C1 segment of cervical spinal cord (tissue), 14 donors: ENCODE measurements at regions not wholly inside any gene's neighbourhood (a gene's known extent, or its start where the extent isn't known, plus 50 kb on each side); places are given as distances from the start of the nearest gene placed in this dataset.
"Not testable (repeated sequence)": the region's sequence is repeated elsewhere in the genome, so short reads cannot be mapped to it uniquely, and the experiment has no call there.

Source experiments
- DNase-seq, 14 donors: peaks; one replicate each; lab custom pipeline; 2025; lab: John Stamatoyannopoulos, UW

- DNase-seq: no peak
These were observed 231.4 kb upstream of the ANKRD50 start for GRCh38 chr4:124943938-124944337.

GRCh38 chr4:124943145-124943889 is 230.8 kb upstream of the ANKRD50 start:
- no peak for DNase-seq

GRCh38 chr4:124941267-124941666 is 228.7 kb upstream of the ANKRD50 start:
- DNase-seq: no peak

GRCh38 chr4:124940387-124940786 is 227.9 kb upstream of the ANKRD50 start:
- DNase-seq: no peak

- DNase-seq: no peak
These were observed 227.4 kb upstream of the ANKRD50 start for GRCh38 chr4:124939908-124940307.

GRCh38 chr4:124938836-124939235 is 226.3 kb upstream of the ANKRD50 start:
- DNase-seq: no peak

- no peak for DNase-seq
These were observed 225.5 kb upstream of the ANKRD50 start for GRCh38 chr4:124937993-124938392.

- no peak for DNase-seq
These were observed 223.9 kb upstream of the ANKRD50 start for GRCh38 chr4:124936427-124936826.

- DNase-seq: no peak
These were observed 222.4 kb upstream of the ANKRD50 start for GRCh38 chr4:124934916-124935315.

GRCh38 chr4:124933521-124933920 is 221.0 kb upstream of the ANKRD50 start:
- no peak for DNase-seq

GRCh38 chr4:124932447-124932846 is 219.9 kb upstream of the ANKRD50 start:
- no peak for DNase-seq

- no peak for DNase-seq
These were observed 218.5 kb upstream of the ANKRD50 start for GRCh38 chr4:124931050-124931449.

- not testable (repeated sequence) for DNase-seq
These were observed 210.2 kb upstream of the ANKRD50 start for GRCh38 chr4:124922748-124923147.

GRCh38 chr4:124918559-124919122 is 206.1 kb upstream of the ANKRD50 start:
- no peak for DNase-seq

GRCh38 chr4:124915073-124915472 is 202.5 kb upstream of the ANKRD50 start:
- no peak for DNase-seq

GRCh38 chr4:124913237-124913636 is 200.7 kb upstream of the ANKRD50 start:
- DNase-seq: no peak

- no peak for DNase-seq
These were observed 197.8 kb upstream of the ANKRD50 start for GRCh38 chr4:124910327-124910726.

- no peak for DNase-seq
These were observed 195.3 kb upstream of the ANKRD50 start for GRCh38 chr4:124907881-124908280.

GRCh38 chr4:124905441-124905840 is 192.9 kb upstream of the ANKRD50 start:
- DNase-seq: no peak

GRCh38 chr4:124904723-124905388 is 192.3 kb upstream of the ANKRD50 start:
- DNase-seq: no peak

GRCh38 chr4:124903995-124904722 is 191.6 kb upstream of the ANKRD50 start:
- DNase-seq: no peak

- DNase-seq: no peak
These were observed 189.5 kb upstream of the ANKRD50 start for GRCh38 chr4:124902001-124902515.
